ENCODE measurements at regions not wholly inside any gene's neighbourhood (a gene's known extent, or its start where the extent isn't known, plus 50 kb on each side); places are given as distances from the start of the nearest gene placed in this dataset.

DNA sequence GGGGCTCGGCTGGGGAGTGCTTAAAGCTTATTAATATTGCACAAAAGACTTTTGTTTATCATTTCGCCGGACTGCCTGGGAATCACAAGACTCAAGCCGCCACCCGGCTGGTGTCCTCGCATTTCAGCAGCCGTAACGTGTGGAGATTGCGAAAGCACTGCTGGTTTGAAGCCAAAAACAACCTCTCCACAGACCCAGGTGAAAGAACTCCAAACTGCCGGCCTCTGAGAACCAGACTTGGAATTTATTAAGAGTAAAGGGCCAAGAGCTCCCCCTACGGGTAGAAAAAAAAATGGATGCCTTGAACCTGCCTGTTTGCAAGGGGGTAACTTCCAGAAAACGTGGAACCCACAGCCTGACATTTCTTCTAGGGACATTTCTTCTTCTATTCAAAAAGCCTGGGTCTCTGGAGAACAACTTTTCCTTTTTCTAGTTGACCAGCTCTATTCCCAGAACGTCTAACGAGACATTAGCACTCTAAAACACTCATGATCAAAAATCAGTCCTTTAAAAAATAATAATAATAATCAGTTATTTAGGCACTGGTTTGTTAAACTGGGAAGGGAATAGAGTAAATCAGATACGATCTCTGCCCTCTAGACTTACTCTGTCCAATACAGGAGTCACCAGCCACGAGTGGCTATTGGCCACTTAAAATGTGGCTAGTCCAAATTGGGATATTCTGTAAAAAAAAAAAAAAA, 216.3 kb downstream of the C1D start:
- no peak for FAIRE-seq
- DNase-seq (ENCODE audit: low spot score in 2 of 2) = peak; percentile 17 to 47

DNA sequence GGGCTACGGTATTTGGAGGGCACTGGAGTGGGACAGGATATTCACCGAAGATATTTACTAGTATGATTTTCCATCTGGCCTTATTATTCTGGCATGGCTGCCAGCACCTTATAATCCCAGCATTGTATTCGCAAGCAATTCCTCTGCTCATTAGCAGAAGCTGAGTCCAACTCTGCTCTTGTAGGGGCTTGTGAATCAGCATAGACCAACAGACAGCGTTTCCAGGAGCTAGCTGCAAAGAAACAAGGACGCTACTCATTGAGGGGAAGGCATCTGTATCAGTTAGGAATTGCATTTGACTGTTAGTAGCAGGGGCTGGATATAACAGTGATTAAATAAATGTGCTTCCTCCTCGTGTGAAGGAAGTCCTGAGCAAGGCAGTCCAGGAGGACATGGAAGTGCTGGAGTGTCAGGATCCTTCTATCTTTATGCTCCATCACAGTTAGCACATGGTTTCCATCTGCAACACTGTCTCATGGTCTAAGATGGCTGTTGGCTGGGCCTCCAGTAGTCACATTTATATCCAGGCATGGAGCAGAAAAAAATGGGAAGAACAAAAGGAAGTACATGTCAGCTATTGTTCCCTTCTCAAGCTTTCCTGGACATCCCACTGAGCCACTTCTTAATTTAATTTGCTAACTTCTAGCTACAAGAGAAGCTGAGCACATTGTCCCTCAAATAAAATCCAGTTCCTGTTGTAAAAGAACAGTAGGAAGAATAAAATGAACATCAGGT, 214.1 kb downstream of the C1D start:
- FAIRE-seq (no peak), DNase-seq (ENCODE audit: low spot score in 2 of 2) (no peak)

DNA sequence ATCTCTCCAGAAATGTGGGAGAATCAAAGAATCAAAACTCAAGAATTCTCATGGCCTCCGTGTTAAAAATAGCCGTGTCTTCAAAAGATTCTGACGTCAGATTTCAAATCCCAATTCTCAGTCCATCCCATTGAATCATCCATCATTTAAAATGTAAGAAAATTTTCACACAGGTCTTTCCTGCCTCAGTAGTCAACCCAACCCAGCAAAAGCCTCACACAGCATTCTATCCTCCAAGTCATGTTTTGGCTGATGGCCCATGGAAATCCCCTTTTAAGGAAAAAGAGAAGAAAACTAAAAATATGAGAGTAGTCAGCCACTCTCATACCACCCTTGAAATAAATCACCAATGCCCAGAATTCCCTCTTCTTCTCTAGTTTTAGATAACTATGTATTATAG, 211.8 kb downstream of the C1D start:
- FAIRE-seq = no peak

DNA sequence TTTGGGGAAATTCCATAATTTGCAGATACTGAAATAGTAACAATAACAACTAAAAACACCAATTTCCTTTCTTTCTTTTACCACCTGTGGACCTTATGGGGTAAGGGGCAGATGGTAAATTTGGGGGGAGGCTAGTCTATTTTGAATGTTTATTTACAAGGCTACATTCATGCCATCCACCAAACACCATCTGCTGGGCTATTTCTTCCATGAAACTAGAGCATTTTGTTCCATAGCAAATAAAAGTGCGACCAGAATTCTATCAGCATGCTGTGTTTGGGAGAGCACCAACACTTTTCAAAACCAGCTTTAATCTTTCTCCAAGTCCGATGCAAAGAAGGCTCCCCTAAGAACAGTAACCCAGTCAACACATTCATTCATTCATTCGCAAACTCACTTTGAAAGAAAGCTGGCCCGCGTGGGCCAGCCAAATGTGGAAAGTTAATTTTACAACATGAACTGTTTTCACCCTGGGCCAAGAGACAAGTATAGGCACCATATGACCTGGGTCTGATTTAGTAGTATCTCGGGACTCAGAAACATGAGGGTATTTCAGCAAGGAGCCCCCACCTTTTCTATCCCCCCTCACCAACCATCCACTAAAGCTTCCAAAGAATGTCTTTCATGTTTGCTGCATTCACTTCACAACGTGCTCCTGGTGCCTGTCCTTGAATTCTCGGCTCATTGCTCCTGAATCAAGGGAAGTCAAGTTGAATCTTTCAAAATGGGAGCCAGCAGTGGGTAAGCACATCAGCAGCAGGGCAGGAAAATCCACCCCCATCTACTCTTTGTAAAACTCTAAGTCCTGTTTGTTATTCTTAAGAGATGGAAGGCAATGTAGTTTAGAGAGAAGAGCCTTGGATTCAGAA, 210.6 kb downstream of the C1D start:
- no peak for DNase-seq (ENCODE audit: low spot score in 2 of 2)
- FAIRE-seq = no peak

More for the DNA sequence above, 211.8 kb downstream of the C1D start:
- DNase-seq (ENCODE audit: low spot score in 2 of 2) = no peak

DNA sequence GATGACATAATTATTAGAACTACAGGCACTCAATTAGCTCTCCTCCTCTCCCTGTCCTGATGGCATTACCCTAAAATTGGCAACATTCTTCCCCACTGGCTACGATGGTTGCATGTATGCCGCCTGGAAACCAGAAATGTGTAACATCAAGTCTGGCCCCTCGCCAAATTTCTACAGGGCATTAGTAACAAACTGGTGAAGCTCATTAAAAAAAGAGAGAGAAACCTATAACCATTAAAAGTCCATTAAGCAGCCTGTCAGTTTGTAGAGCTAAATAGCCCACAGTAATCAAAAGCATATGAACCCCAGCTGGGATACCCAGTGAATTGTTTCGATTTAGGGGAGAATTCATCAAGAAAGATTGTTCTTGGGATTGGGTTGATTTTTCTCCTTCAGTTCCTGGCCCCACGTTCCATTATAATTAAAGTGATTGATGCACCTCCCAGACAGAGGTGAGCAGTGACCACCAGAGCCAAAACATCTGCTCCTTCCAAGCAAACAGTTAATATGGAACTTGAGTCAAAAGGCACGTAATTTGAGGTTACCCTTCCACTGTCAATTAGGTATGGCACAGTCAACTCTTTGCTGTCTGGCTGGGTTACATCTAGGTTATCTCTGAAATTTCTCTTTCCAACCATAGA, 208.6 kb downstream of the C1D start:
- FAIRE-seq (no peak), DNase-seq (ENCODE audit: low spot score in 2 of 2) (no peak)

DNA sequence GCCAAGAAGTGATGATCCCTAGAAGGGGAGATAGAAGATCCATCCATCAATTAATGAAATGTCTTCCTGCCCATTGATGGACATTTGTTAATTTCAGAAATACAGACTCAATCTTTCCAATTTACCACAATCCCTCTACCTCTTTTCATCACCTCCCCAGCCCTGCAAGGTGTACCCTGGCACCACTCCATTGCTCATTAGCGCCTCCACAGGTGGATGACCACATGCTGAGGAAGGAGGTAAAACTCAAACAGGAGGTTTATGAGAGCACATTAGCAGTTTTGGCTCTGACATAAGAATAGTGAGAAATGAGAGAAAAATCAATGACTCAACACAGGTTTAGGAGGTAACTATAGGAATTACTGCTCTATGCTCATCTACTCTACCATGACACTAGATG, 208.0 kb downstream of the C1D start:
- DNase-seq (ENCODE audit: low spot score in 2 of 2) (no peak), FAIRE-seq (no peak)

DNA sequence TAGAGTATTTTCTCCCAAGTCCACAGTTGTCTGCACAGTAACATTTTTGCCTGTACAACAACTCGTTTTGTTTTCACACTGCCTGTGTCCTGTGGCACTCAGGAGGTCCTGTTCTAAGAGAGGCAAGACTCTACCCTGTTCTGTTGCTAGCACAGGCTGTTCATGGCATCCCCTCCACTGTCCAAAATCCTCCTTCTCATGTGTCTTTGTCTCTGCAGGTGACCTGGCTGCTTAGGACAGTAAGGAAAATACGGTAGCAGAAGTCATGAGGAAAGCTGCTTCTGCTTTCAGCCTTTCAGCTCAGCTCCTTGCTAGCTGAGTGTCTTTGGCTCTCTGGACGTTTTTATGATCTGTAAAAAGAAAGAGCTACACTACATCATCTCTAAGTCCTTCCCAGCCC, 205.9 kb downstream of the C1D start:
- no peak for DNase-seq (ENCODE audit: low spot score in 2 of 2)
- FAIRE-seq = no peak

DNA sequence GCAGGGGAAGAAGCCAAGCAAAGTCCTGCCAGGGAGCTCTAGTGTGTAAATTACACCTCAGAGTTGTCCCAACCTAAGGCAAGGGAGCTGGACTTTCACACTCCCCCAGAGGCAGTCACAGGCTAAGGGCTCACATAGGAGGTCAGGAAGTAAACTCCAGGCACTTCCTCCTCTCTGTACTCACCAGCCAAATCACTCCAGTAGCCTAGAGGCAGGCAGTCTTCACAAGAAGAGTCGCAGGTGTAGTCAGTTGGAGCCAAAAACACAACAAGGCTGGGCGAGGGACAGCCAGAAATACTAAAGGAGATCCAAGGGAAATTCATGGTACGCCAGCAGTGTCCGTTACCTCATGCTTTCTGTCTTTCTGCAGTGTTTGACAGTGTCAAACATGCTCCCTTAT, 205.0 kb downstream of the C1D start:
- no peak for DNase-seq (ENCODE audit: low spot score in 2 of 2)
- no peak for FAIRE-seq

DNA sequence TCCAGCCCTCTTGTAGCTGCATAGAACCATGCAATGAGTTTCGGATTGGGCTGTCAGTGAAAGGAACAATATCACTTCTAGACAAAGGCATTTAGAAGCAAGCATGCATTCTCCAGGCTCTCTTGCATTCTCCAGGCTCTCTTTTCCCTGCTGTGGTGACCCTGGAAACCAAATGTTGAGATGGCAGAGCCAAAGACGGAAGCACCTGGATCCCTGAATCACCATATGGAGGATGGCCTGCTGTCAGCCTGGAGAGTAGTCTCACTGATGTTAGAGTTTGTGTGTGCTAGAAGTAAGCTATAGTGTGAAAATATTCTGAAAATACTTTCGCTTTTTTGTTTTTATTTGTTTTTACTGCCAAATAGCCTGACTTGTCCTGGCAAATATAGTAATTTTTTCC, 203.9 kb downstream of the C1D start:
- FAIRE-seq = no peak

DNA sequence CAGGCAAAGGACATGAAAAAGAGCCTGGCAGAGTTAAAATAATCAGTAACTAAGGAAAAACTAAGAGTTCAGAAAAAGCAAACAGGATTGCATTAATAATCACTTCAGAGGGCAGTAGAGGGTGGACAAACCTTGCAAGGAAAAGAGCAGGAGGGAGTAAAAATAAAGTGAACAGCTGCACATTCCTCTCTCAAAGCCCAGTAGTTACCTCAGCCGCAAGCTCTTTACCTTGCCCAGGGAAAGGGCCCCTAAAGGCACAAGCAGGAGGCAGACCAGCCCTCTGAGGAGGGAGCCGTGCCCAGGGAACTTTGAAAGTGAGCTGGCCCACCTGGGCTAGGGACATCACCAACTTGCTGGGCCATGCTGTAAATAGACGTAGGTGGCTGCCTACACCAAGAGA, 196.9 kb downstream of the C1D start:
- FAIRE-seq (no peak), DNase-seq (ENCODE audit: low spot score in 2 of 2) (no peak)

More for the DNA sequence above, 203.9 kb downstream of the C1D start:
- DNase-seq (ENCODE audit: low spot score in 2 of 2) = no peak

DNA sequence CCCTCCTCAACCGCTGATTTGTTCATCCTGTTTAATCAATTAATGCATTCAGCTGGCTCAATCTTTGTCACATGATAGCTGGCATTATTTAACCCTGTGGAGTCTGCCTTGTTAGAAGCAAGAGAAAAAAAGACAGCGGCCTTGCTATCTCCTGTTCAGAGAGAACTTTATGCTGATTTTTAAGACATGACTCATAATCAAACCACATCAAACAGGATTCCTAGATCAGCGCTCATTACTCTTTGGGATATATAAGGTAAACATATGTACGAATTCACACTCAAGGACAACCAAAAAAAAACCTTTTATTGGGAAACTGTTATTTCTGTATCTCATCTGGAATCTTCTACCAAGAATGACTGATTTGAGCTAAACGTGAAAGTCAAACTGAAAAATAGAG, 195.1 kb downstream of the C1D start:
- no peak for DNase-seq (ENCODE audit: low spot score in 2 of 2)

DNA sequence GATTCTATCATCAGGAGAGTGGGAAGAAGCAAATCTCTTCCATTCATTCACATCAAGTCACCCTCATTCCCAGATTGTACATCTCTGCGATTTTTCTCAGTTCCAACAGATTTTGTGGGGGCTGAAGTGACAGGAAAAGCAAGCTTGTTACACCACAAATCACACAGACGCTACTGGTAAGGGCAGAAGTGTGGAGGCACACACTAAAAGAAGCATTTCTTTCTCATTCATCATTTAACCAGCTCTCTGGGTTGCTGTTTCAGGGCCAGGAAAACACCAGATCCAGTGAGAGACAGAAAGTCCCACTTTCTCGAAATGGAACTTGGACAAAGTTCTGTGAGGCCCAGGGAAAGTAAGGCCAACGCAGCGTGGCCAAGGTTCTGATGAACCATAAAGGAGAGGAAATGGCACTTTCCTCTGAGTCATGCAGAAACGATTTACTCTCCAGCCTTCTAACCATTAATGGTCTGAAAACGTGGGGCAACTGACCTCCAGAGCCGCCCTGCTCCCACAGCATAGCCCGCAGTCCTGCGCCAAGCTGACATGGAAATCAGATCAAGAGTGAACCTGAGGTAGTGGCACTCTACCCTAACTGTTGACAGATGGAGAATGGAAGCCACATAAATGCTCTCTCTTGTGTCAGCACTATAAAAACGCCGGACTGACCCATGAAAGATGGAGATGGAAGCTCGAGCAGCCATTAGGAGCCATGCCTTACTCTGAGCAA, 191.0 kb downstream of the C1D start:
- DNase-seq (ENCODE audit: low spot score in 2 of 2) (peak in 1 of 2 donors; percentile 8), FAIRE-seq (no peak)

More for the DNA sequence above, 195.1 kb downstream of the C1D start:
- no peak for FAIRE-seq

DNA sequence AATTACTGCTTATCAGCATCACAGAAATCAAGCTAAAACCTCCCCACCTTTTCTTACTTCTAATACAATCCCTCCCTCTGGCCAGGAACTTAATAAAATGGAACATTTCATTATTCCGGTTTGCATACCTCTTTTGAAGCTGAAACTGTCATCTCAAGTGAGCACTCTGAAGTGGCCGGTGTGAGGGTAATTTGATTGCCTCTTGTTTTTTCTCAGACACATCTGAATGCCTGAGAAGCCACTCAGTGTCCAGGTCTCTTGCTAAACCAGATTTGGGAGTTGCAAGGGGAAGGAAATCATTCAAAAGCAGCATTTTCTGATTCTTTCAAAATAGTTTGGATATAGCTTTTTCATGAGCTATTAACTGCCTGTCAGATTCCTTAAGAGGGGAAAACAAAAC, 190.3 kb downstream of the C1D start:
- no peak for DNase-seq (ENCODE audit: low spot score in 2 of 2)
- no peak for FAIRE-seq

DNA sequence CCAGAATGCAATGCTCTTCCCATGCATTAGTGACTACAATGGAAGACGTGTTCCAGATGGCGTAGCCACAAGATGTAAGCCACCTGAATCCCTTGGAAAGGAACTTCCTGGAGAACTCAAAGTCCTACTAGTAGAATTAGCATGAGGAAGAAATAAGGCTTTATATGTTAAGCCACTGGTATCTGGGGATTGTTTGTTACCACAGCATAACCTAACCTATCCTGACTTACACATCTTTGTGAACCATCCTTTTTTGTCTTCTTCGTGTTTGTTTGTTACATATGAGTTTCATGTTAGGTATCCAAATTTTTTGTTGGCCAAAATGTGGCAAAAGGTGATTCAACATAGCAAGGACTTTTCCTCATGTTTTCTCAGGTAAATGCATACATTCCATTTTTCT, 188.9 kb downstream of the C1D start:
- no peak for FAIRE-seq

DNA sequence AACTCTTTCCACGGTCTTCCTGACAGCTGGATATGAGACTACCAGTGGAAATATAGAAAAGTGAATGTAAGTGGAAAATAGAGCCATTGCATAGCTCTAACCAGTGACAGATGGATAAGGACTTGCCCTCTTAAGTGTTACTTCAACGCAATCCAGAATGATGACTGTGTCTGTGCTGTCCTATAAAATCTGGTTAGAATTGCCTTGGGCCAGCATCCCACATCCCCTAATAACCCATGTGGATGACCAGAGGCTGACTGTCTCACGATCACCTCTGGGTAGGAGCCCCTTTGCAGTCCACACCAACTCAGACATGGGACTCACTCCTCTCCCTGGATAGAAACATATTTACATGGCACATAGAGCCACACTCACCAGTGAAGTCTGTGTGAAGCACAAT, 186.6 kb downstream of the C1D start:
- FAIRE-seq (no peak), DNase-seq (ENCODE audit: low spot score in 2 of 2) (no peak)

More for the DNA sequence above, 188.9 kb downstream of the C1D start:
- DNase-seq (ENCODE audit: low spot score in 2 of 2) = no peak

DNA sequence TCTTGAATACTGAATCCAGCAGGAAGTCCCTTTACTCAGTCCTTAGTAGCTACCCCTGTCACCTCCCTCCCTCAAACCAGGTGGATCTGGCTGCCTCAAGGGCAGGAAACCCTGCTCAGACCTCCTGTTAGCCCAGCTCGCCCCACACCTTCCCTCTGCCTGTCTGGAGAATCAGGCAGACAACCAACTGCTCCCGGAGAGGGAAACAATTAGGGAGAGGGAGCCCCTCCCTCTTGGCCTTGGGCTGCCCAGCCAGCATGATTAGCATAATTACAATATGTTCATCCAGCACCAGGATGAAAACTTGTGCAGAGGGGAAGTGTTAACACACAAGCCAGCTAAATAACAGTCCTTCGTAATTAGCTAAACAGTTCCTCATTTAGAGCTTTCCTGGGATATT, 185.5 kb downstream of the C1D start:
- FAIRE-seq (no peak), DNase-seq (ENCODE audit: low spot score in 2 of 2) (no peak)

DNA sequence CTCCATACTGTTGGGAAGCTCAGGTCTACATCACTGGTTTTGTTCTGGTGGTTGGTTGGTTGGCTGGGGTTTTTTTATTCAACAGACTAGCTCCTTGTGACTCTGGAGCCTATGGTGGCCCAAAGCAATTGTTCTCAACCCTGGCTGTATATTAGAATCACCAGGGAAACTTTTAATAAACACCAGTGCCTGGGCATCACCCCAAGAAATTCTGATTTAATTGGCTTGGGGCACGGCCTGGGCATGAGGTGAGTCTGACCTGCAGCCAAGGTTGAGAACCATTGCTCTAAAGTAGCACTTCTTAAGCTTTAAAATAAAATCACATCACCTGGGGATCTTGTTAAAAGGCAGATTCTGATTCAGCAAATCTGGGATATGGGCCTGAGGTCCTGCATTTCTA, 184.1 kb downstream of the C1D start:
- DNase-seq (ENCODE audit: low spot score in 2 of 2) (no peak), FAIRE-seq (no peak)

DNA sequence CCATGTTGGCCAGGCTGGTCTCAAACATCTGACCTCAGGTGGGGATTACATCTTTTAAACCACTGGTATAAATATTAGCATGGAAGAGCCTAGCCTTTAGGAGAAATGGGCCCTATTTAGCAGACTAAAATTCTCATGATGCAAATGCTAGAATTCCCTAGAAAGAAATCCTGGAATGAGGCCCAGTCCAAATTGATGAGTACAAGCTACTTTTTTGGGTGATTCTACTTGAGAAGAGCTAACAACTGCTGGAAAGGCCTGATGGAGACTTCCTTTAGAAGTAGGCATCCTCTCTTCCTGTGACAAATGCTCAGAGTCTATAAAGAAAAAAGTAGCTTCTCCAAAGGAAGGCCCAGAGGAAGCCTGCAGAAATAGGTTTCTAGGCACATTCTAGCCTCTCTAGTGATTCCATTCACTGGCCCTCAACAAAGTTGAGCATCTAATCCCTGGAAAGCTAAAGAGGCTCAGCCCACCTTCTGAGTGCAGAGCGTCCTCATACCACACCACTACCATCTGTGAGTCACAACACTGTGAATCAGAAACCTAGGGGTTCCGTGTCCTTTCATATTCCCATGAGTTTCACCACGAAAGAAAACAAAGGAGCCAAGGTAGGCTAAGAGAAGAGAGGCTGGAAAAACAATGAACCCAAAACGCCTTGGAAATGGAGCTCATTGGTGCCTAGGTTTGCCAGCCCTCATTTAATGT, 183.1 kb downstream of the C1D start:
- FAIRE-seq = no peak
- DNase-seq (ENCODE audit: low spot score in 2 of 2) = no peak

DNA sequence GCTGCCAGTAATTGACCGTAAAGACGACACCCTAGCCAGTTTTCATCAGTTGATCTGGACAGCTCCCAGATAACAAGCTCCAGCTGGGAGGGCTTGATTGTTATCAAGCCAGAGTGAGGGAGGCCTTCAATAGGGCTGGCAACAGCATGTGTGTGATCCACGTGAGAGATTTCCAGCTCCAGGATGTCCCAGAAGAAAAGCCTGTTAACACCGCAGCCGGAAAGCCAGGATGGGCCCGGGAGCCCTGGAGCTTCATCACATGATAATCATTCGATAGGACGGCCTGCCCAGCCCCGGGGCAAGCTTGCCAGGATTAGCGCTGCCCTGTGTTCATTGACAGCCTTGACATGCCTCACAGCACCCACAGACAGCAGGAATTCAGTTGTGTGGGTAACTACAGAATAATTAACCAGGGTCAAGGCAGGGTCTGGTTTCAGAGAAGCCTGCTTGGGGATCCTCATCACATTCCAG, 182.5 kb downstream of the C1D start:
- DNase-seq (ENCODE audit: low spot score in 2 of 2) (no peak), FAIRE-seq (no peak)

Data from frontal cortex (tissue), 3 donors.